ENCODE measurements at regions not wholly inside any gene's neighbourhood (a gene's known extent, or its start where the extent isn't known, plus 50 kb on each side); places are given as distances from the start of the nearest gene placed in this dataset.
A peak's percentile ranks its signal among the peaks of the same experiment; 100 is the strongest.
"Not testable (repeated sequence)": the region's sequence is repeated elsewhere in the genome, so short reads cannot be mapped to it uniquely, and the experiment has no call there.

DNA sequence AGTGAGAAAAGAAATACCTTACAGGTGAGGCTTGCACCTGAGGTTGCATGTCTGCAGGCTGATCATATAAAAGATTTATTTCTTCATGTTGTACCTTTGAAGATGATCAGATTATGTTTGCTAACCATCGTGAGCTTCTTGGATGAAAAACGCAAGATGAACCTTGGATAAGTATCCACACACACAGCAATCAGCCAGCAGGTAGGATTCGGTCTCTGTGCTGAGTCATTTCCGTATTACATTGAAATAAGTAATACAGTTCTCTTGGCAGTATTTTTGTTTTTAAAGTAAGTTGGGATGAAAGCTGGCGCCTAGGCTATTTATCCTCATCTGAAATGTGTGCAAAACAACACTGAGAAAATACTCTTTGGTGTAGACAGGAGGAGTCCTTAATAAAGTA, 109.0 kb upstream of the PRKCQ start:
- TF ChIP-seq, protein P1, sequence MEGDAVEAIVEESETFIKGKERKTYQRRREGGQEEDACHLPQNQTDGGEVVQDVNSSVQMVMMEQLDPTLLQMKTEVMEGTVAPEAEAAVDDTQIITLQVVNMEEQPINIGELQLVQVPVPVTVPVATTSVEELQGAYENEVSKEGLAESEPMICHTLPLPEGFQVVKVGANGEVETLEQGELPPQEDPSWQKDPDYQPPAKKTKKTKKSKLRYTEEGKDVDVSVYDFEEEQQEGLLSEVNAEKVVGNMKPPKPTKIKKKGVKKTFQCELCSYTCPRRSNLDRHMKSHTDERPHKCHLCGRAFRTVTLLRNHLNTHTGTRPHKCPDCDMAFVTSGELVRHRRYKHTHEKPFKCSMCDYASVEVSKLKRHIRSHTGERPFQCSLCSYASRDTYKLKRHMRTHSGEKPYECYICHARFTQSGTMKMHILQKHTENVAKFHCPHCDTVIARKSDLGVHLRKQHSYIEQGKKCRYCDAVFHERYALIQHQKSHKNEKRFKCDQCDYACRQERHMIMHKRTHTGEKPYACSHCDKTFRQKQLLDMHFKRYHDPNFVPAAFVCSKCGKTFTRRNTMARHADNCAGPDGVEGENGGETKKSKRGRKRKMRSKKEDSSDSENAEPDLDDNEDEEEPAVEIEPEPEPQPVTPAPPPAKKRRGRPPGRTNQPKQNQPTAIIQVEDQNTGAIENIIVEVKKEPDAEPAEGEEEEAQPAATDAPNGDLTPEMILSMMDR (IDR thresholded peaks at IDR 0.05) = no peak
- Histone ChIP-seq H3K27me3 (no peaks in the 10 kb centered on the region), H3K4me3 (no peak overlapping the region), H3K4me1 (no peaks in the 10 kb centered on the region), H3K9me3 (no peaks in the 10 kb centered on the region), H3K36me3 (no peaks in the 10 kb centered on the region), H3K27ac (no peak overlapping the region)
- intact Hi-C loops (cut with DNase I) = no loop called here
- DNase-seq = no peak
- no peak for ATAC-seq

GRCh38 chr10:6680735-6681134, 100.7 kb upstream of the PRKCQ start:
- TF ChIP-seq, protein P1 (IDR thresholded peaks at IDR 0.05) = no peak
- ATAC-seq (no peak), DNase-seq (no peak)
- Histone ChIP-seq H3K9me3 (no peaks in the 10 kb centered on the region), H3K27me3 (no peaks in the 10 kb centered on the region), H3K27ac (no peak overlapping the region), H3K4me3 (no peak overlapping the region), H3K4me1 (no peaks in the 10 kb centered on the region), H3K36me3 (no peaks in the 10 kb centered on the region)
- intact Hi-C loops (cut with DNase I) = no loop called here

DNA sequence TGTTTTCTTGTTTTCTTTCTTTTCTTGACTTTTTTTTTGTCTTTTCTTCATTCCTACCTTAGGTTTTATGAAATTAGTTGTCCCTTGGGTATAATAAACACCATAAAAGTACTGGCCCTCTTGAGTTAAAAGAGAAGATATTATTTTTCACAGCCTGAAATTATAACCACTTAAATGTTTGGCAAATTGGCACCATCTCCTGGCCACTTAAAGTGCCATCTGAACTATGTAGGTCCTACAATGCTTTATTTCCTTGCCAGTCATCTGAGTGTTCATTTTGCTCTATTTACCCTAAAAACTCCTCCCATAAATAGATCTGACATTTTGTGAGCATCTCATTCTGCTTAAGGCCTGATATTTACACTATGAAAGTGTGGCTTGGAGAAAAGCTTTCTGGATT, 98.9 kb upstream of the PRKCQ start:
- intact Hi-C loops (cut with DNase I) = no loop called here
- no peak for ATAC-seq
- no peak for DNase-seq
- Histone ChIP-seq H3K4me3 (no peak overlapping the region), H3K27me3 (no peaks in the 10 kb centered on the region), H3K27ac (no peak overlapping the region), H3K4me1 (no peaks in the 10 kb centered on the region), H3K9me3 (no peaks in the 10 kb centered on the region), H3K36me3 (no peaks in the 10 kb centered on the region)
- TF ChIP-seq, protein P1 (IDR thresholded peaks at IDR 0.05) = no peak

- Histone ChIP-seq H3K27me3 (no peaks in the 10 kb centered on the region), H3K27ac (no peak overlapping the region), H3K4me3 (no peak overlapping the region), H3K36me3 (no peaks in the 10 kb centered on the region), H3K9me3 (no peaks in the 10 kb centered on the region), H3K4me1 (no peaks in the 10 kb centered on the region)
- peak; percentile 80 for ATAC-seq
- no peak for DNase-seq
- intact Hi-C loops (cut with DNase I) = no loop called here
- TF ChIP-seq, protein P1 (IDR thresholded peaks at IDR 0.05) = peak; percentile 75
These were observed 98.2 kb upstream of the PRKCQ start for GRCh38 chr10:6678211-6678803.

DNA sequence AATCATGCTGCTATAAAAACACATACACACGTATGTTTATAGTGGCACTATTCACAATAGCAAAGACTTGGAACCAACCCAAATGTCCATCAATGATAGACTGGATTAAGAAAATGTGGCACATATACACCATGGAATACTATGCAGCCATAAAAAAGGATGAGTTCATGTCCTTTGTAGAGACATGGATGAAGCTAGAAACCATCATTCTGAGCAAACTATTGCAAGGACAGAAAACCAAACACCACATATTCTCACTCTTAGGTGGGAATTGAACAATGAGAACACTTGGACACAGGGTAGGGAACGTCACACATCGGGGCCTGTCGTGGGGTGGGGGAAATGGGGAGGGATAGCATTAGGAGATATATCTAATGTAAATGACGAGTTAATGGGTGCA, 97.1 kb upstream of the PRKCQ start:
- H3K27ac ChIP-seq; H3K27me3 ChIP-seq; ATAC-seq; H3K4me3 ChIP-seq; H3K9me3 ChIP-seq; H3K36me3 ChIP-seq; intact Hi-C loops (cut with DNase I); H3K4me1 ChIP-seq; DNase-seq: not testable (repeated sequence)

DNA sequence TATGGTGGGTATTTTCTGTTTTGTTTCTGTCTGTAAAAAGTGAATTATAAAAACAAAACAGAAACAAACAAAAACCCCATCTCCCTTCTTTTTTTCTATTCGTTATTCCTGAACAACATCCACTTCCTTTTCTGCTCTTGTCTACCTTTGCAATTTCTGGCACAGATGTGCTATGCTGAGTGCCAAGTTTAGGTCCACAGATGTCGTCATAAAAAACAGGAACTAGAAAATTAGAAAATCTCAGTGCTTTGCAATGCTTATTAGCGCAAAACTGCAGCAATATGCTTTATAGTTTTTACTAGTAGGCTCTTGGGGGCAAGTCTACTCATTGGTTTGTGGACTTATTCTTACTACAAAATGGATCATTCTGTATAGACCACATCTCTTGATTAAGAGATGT, 94.2 kb upstream of the PRKCQ start:
- no peak overlapping the region for H3K4me3 ChIP-seq
- H3K9me3 ChIP-seq = no peaks in the 10 kb centered on the region
- intact Hi-C loops (cut with DNase I) = no loop called here
- no peak overlapping the region for H3K27ac ChIP-seq
- no peaks in the 10 kb centered on the region for H3K4me1 ChIP-seq
- no peaks in the 10 kb centered on the region for H3K36me3 ChIP-seq
- DNase-seq = no peak
- TF ChIP-seq, protein P1 (IDR thresholded peaks at IDR 0.05) = no peak
- no peak for ATAC-seq
- no peaks in the 10 kb centered on the region for H3K27me3 ChIP-seq
